WTC11 (cell line): ENCODE measurements at regions not wholly inside any gene's neighbourhood (a gene's known extent, or its start where the extent isn't known, plus 50 kb on each side); places are given as distances from the start of the nearest gene placed in this dataset.

Source experiments
- ATAC-seq: fragments of 200-7000 bp; cut with Tn5 transposase; 2 replicates; pipeline ENCODE4 v1.10.0; 2021; ENCODE audit warnings: mild to moderate bottlenecking, moderate library complexity
- CTCF ChIA-PET: fragments of 300-600 bp; sonication (Branson Sonifier 250); formaldehyde crosslinking; loops from one replicate; lab custom pipeline; 2021; ENCODE audit warnings: antibody characterized with exemption; lab: Charles Lee
- POLR2A ChIA-PET: fragments of 350-600 bp; sonication (Branson Sonifier 250); formaldehyde crosslinking; loops from one replicate; lab custom pipeline; 2021; ENCODE audit warnings: antibody characterized with exemption; lab: Charles Lee
- DNase-seq: peaks from one replicate; pipeline ENCODE4 v3.0.0; 2021; ENCODE audit warnings: low spot score
- H3K27ac Mint-ChIP-seq: 2 replicates; pipeline ENCODE4 v1.8.0; 2021; ENCODE audit warnings: mixed read lengths
- H3K27me3 Mint-ChIP-seq: 2 replicates; pipeline ENCODE4 v1.8.0; 2021; ENCODE audit warnings: low read depth, mild to moderate bottlenecking, moderate library complexity, mixed read lengths
- H3K36me3 Mint-ChIP-seq: 2 replicates; pipeline ENCODE4 v1.8.0; 2021; ENCODE audit warnings: mixed read lengths
- H3K4me1 Mint-ChIP-seq: 2 replicates; pipeline ENCODE4 v1.8.0; 2022; ENCODE audit warnings: mixed read lengths
- H3K4me3 Mint-ChIP-seq: 2 replicates; pipeline ENCODE4 v1.8.0; 2021; ENCODE audit warnings: mild to moderate bottlenecking, moderate library complexity, mixed read lengths
- H3K9me3 Mint-ChIP-seq: 2 replicates; pipeline ENCODE4 v1.8.0; 2021; ENCODE audit warnings: mixed read lengths
- ATF1 ChIP-seq: sonication (generic); formaldehyde crosslinking; IDR thresholded peaks from 2 replicates; pipeline ENCODE4 v1.8.1; 2023; ENCODE audit warnings: mild to moderate bottlenecking, moderate library complexity, missing genetic modification reagents
- ATF6 ChIP-seq: sonication (generic); formaldehyde crosslinking; IDR thresholded peaks from 2 replicates; pipeline ENCODE4 v1.8.1; 2023; ENCODE audit warnings: mild to moderate bottlenecking, missing genetic modification reagents
- E2F5 ChIP-seq: sonication (generic); formaldehyde crosslinking; IDR thresholded peaks from 2 replicates; pipeline ENCODE4 v1.8.1; 2022; ENCODE audit warnings: mild to moderate bottlenecking, moderate library complexity, missing genetic modification reagents
- FOXP1 ChIP-seq: sonication (generic); formaldehyde crosslinking; IDR thresholded peaks from 2 replicates; pipeline ENCODE4 v1.8.0; 2022; ENCODE audit warnings: missing genetic modification reagents, mild to moderate bottlenecking, moderate library complexity, borderline replicate concordance
- HMGXB4 ChIP-seq: sonication (generic); formaldehyde crosslinking; IDR thresholded peaks from 2 replicates; pipeline ENCODE4 v1.8.1; 2023; ENCODE audit warnings: mild to moderate bottlenecking, moderate library complexity, missing genetic modification reagents
- MAX ChIP-seq: sonication (generic); formaldehyde crosslinking; IDR thresholded peaks from 2 replicates; pipeline ENCODE4 v1.8.0; 2022; ENCODE audit warnings: mild to moderate bottlenecking, missing genetic modification reagents
- NFATC4 ChIP-seq: fragments of 250-450 bp; sonication (Bioruptor Pico); IDR thresholded peaks from 2 replicates; pipeline ENCODE4 v1.9.0; 2021; ENCODE audit warnings: mild to moderate bottlenecking
- PRDM15 ChIP-seq: sonication (generic); formaldehyde crosslinking; IDR thresholded peaks from 2 replicates; pipeline ENCODE4 v1.8.0; 2022; ENCODE audit warnings: missing genetic modification reagents
- TCF7 ChIP-seq: sonication (generic); formaldehyde crosslinking; IDR thresholded peaks from 2 replicates; pipeline ENCODE4 v1.8.0; 2022; ENCODE audit warnings: mild to moderate bottlenecking, low read depth, missing genetic modification reagents, moderate library complexity
- ZBTB21 ChIP-seq: sonication (generic); formaldehyde crosslinking; IDR thresholded peaks from 2 replicates; pipeline ENCODE4 v1.8.1; 2023; ENCODE audit warnings: mild to moderate bottlenecking, missing genetic modification reagents, borderline replicate concordance
- ZNF317 ChIP-seq: sonication (generic); formaldehyde crosslinking; IDR thresholded peaks from 2 replicates; pipeline ENCODE4 v1.8.1; 2023; ENCODE audit warnings: low read depth, mild to moderate bottlenecking, moderate library complexity, missing genetic modification reagents, borderline replicate concordance
- ZSCAN18 ChIP-seq: fragments of 250-450 bp; sonication (Bioruptor Pico); IDR thresholded peaks from 2 replicates; pipeline ENCODE4 v2.1.2; 2022; ENCODE audit warnings: mild to moderate bottlenecking, moderate library complexity

- TF ChIP-seq ZNF317 (CRISPR knock-in tag) (no peak), PRDM15 (no peak), TCF7 (CRISPR knock-in tag) (no peak), FOXP1 (CRISPR knock-in tag) (no peak), ATF6 (CRISPR knock-in tag) (no peak)
These were observed 1389.8 kb downstream of the TBC1D22A start (continued) for GRCh38 chr22:48152164-48152775.

GRCh38 chr22:48151641-48152040, 1389.2 kb downstream of the TBC1D22A start:
- ChIA-PET CTCF (no interaction called here), POLR2A (no interaction called here)
- Mint-ChIP-seq H3K9me3 (no peaks in the 10 kb centered on the region; the same call in 1 of the 2 replicates), H3K4me1 (peaks cover 20% of the 10 kb centered on the region), H3K27me3 (peaks cover 14% of the 10 kb centered on the region), H3K36me3 (no peaks in the 10 kb centered on the region), H3K4me3 (no peak overlapping the region), H3K27ac (no peak overlapping the region)
- no peak for TF ChIP-seq MAX (CRISPR knock-in tag)
- ATAC-seq: no peak
- DNase-seq: no peak

- Mint-ChIP-seq H3K27me3 (peaks cover 22% of the 10 kb centered on the region), H3K9me3 (peaks cover 7% of the 10 kb centered on the region), H3K4me3 (no peak overlapping the region), H3K27ac (no peak overlapping the region), H3K4me1 (peaks cover 30% of the 10 kb centered on the region), H3K36me3 (no peaks in the 10 kb centered on the region)
- TF ChIP-seq ATF6 (CRISPR knock-in tag) (no peak), E2F5 (CRISPR knock-in tag) (no peak), ATF1 (CRISPR knock-in tag) (no peak), ZBTB21 (CRISPR knock-in tag) (no peak), ZSCAN18 (CRISPR knock-in tag) (no peak), NFATC4 (CRISPR knock-in tag) (no peak), HMGXB4 (CRISPR knock-in tag) (no peak)
- ChIA-PET POLR2A (no interaction called here), CTCF (no interaction called here)
- ATAC-seq: no peak; the same call in 1 of the 2 replicates
- no peak for DNase-seq
These were observed 1385.4 kb downstream of the TBC1D22A start for GRCh38 chr22:48147831-48148230.
